Bone marrow (tissue), 2 donors: ENCODE measurements at regions not wholly inside any gene's neighbourhood (a gene's known extent, or its start where the extent isn't known, plus 50 kb on each side); places are given as distances from the start of the nearest gene placed in this dataset.

Source experiments
- DNase-seq, 2 donors: peaks; one replicate each; lab custom pipeline; 2025; lab: John Stamatoyannopoulos, UW

DNA sequence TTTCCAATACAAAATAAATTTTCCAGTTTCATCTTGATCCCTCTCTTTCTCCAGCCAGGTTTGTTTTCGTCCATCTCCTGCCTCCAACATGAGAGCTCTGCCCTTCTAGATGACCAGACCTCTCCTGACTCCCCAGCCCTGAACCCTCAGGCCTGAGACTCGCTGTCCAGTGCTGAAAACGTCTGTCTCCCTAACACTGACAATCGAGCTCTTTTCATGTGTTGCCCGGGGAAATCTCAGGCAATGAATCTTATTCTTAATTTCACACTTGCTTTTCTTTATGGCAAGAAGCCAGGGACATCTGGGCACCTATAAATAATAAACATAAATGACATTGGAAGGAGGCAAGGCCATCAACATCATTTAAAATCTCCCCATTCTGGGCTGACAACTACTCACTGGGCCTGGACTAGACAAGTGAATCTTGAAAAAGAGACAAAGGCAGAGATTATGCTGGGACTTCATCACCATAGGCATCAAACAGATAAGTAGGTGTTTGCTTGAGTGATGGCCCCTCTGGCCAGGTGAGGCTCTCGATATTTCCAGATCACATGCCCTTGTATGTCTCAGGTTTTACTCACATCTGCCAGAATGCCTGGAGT is 274.5 kb upstream of the B3GAT1 start:
- DNase-seq: no peak

DNA sequence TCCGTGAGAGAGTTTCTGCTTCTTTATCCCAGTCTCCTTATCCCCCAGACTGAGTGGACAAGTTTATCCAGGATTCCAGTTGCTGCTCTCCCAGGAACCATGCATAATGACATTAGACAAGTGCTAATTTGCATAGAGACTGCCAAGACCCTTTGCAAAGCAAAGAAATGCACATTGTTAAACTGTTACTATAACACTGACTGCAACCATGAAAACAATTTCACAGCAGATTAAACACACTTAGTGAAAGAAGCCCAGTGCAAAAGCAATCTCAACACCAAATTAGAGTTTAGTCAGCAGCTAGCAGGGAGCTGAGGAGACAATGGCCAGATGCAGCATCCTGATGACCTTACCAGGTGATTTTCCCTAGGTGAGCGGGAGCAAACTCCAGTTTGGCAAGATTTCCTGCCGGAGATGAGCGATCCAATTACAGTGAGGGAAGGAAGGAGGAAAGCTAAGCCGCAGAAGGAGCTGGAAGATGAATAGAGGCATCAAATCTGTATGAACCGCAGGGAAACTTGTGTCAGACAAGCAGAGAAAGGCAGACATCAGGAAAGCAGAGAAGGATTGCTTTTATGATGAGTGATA is 273.8 kb upstream of the B3GAT1 start:
- DNase-seq: no peak

- DNase-seq: no peak
These were observed 272.5 kb upstream of the B3GAT1 start for GRCh38 chr11:134684576-134684975.

GRCh38 chr11:134683860-134684259 is 271.8 kb upstream of the B3GAT1 start:
- no peak for DNase-seq

DNA sequence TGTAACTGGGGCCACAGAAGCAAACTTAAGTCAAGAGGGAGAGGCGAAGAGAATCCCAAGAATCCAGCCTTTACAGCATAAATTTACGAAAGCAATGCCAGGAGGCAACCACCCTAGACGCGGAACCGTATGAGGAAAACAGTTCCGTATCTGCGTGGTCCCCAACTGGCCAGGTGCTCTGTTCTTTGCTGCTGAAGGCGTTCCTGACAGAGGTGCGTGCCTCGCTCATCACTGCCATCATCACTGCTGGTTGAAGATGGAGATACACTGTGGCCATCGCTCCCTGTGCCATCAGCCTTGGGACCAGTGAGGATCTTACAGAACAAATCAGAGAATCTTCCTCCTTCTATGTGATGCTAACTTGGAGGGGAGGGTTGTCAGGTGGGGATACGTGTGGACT is 270.5 kb upstream of the B3GAT1 start:
- no peak for DNase-seq

GRCh38 chr11:134679592-134679991 is 267.6 kb upstream of the B3GAT1 start:
- DNase-seq: no peak

DNA sequence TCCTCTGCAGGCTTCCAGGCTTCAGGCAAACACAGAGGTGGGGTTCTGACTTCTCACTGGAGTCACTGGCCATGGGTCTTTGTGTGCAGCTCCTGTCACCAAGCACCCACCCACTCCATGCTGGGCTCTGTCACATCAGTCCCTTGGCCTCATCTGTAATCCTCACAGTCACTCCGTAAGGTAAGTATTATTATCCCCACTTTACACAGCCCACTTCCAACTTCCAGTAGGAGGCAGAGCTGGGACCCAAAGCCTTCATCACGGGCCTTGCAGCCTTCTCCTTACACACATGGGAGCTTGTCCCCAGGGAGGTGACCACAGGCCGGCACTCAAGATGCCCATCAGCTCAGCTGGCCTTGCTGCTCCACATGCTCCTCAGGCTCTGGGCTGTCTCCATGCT is 266.7 kb upstream of the B3GAT1 start:
- no peak for DNase-seq

DNA sequence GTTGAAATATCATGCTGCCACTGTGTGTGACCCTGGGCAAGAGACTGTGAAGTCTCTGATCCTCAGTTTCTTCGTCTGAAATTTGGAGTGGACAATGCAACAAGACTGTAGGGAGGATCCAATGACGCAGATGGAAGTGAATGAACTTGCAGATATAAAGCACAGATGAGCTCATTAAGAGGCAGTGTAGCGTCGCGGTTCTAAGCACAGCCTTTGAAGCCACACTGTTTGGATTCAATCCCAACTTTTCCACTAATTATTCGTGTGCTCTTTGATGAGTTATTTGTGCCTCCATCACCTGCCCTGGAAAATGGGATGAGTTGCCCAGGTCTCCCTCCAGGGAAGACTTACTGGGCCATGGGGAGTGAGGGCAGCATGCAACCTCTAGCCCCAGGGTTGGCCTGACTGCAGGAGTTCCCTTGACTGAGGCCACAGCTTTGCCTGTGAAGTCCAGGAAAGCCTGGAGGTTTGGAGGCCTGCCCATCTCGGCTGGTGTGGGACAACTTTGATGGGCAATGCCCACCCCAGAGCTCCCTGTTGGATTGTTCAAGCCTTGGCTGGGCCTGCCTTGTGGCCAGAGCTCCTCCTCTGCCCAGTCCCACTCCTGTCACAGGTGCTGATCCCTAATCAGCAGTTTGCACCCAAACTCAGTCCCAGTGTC is 266.0 kb upstream of the B3GAT1 start:
- DNase-seq: no peak

- DNase-seq: no peak
These were observed 265.4 kb upstream of the B3GAT1 start for GRCh38 chr11:134677397-134677822.

DNA sequence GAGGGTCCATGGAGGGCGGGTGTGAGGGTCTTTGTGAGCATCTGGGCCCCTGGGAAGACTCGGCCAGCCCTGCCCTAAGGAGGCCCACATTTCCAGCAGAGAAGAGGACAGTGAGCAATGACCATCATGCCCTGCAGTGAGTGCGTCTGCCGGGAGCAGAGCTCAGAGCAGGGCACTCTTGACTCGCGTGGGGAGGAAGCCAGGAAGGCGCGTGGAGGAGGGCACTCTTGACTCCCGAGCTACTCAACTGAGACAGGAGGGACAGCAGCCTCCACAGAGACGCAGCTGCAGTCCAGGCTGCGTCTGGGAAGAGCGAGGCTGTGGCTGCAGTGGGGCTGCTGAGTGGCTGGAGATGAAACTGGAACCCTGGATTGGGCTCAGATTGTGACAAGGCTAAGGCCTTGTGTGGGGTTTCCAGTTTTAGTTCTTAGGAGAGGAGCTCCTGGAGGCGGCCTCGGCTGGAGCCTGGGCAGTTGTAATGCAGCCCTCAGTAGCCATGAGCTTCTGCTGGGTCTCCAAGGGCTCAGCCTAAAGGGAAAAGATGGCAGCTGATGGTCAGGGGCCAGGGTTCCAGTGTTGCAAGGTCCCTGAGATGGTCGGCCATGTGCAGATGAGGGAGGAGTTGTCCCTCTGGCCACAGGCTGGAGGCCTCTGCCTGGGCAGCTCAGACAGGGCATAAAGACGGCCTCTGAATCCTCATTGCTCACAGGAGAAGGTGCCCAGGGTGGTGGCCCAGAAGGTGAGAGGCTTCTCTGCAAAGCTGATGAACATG is 264.7 kb upstream of the B3GAT1 start:
- DNase-seq: no peak

- DNase-seq: no peak
These were observed 263.9 kb upstream of the B3GAT1 start for GRCh38 chr11:134675983-134676382.

GRCh38 chr11:134674974-134675373 is 262.9 kb upstream of the B3GAT1 start:
- no peak for DNase-seq

DNA sequence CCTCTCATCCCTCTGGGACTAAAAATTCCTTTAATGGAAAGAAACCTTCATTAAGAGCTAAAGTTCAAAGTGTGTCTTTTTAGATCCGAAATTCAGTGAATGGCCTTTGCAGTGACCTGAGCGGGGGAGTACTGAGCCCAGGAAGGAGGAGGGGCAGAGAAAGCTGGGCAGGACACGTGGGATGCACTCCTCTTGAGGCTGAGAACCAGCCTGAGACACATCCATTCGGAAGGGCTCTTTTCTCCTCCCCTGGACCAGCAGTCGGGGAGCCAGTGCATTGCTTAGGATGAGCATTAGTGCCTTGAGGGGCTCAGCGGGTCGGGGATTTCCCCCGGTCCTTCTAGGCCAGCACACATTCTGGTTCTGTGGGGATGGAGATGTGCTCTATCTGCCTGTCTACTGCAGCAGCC is 258.9 kb upstream of the B3GAT1 start:
- no peak for DNase-seq

DNA sequence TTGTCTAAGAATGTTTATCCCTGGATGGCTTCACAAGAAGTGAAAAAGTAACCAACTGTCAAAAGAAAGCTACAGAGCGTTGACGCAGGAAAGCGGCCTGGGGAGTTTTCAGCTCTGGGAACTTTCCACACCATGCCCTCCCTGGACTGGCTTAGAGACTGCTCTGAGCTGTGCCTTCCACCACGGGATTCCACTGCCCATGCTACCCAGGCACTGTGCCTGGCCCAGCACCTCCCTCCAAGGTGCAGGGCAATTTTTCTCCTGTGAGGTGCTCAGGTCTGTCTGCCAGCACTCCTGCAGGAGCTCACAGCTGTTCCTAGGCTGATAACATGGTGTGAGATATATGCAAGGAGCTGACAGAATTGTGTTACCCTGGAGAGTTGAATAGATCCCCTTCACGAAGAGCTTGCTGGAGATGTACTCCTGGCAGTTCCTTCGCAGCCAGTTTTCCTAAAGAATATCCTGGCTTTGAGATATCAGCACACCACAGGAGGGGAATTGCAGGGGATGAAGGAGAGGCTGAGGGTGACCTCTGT is 258.3 kb upstream of the B3GAT1 start:
- DNase-seq: no peak

DNA sequence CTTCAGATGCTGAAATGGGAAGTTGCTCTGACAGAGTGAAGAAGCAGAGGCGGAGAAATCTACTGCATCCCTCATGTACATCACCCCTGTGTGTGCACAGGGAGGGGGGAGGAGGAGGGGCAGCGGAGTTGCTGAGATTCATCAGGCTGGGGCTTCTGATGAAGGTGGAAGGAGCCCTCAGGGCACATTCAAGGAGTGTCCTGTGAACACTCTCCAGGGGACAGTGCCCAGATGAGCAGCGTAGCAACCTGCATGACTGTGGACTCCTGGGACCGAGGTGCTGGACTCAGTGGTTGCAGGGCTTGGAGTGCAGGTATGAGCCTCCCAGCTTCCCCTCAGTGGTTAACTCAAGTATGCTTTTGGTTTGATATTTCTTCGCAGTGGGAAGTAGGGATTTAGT is 257.8 kb upstream of the B3GAT1 start:
- no peak for DNase-seq

- DNase-seq: no peak
These were observed 256.8 kb upstream of the B3GAT1 start for GRCh38 chr11:134668796-134669195.

GRCh38 chr11:134668076-134668475 is 256.0 kb upstream of the B3GAT1 start:
- DNase-seq: no peak

DNA sequence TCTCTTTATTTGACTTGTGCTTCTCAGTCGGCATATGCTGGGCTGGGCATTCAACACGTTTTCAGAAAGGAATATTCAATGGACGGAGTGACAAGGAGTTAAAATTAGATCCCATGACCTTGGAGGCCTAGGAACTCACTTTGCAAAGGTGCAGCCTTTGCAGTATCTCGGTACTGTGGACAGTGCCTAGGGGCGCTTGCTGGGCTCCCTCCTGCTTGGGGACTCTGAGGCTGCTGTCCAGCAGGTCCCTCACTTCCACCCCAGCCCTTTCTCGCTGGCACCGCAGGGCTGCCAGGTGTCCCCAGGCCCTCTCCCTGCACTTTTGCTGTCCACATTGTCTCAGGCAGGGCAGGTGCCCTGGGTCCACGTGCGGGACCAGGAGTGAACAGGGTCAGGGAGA is 255.5 kb upstream of the B3GAT1 start:
- no peak for DNase-seq

GRCh38 chr11:134667175-134667500 is 255.1 kb upstream of the B3GAT1 start:
- no peak for DNase-seq

- DNase-seq: no peak
These were observed 254.5 kb upstream of the B3GAT1 start for GRCh38 chr11:134666273-134667174.

DNA sequence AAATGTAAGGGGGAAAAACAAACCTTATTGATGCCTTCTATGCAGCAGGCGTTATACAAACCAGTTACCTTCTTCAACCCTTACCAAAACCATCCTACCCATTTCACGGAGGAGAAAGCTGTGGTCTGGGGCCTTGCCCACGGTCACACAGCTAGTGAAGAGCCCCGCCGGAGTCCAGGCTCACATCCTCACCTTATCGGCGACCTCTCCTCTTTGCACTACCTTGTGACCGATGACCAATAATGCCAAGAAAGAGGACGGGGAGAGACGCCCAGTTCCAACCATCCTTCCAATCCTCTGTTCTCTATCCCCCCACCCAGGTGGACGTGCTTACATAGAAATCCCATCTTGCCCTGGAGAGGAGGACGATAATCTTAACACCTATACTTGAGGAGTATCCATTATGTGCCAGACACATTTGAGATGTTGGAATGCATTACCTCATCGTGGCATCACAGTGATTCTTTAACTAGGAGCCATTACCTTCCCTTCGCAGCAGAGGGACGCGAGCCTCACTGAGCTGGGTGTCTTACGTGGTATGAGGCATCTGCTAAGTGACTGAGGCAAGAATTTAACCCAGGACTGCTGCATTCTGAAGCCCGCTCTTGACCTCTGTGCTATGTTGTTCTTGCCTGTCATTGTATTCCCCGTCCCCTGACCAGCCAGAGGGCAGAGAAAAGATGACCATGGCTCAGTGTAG is 253.7 kb upstream of the B3GAT1 start:
- DNase-seq: no peak
